ENCODE measurements at regions not wholly inside any gene's neighbourhood (a gene's known extent, or its start where the extent isn't known, plus 50 kb on each side); places are given as distances from the start of the nearest gene placed in this dataset.

GRCh38 chr3:30185872-30186271 lies 420.5 kb upstream of the TGFBR2 start:
- no peak for TF ChIP-seq LEF1 (IDR thresholded peaks at IDR 0.05; ENCODE audit: borderline replicate concordance)
- TF ChIP-seq SP1 (IDR thresholded peaks at IDR 0.05), result no peak
- TF ChIP-seq BHLHE40 (IDR thresholded peaks at IDR 0.05; ENCODE audit: borderline replicate concordance), result no peak
- no peak for TF ChIP-seq ZNF384 (IDR thresholded peaks at IDR 0.05)
- TF ChIP-seq FOXM1 (IDR thresholded peaks at IDR 0.05; ENCODE audit: borderline replicate concordance), result no peak

Data from HEK293T (cell line).